Mucosa of rectum (tissue), 2 donors: ENCODE measurements at regions not wholly inside any gene's neighbourhood (a gene's known extent, or its start where the extent isn't known, plus 50 kb on each side); places are given as distances from the start of the nearest gene placed in this dataset.
"Not testable (repeated sequence)": the region's sequence is repeated elsewhere in the genome, so short reads cannot be mapped to it uniquely, and the experiment has no call there.

ENCODE experiments used
- H3K27ac ChIP-seq, 2 donors: one replicate each; pipeline ENCODE4 v1.7.0; 2013; ENCODE audit warnings: inconsistent platforms in 2 of 2, low read depth in 2 of 2, low read length in 2 of 2
- H3K27me3 ChIP-seq, 2 donors: one replicate each; pipeline ENCODE4 v1.7.0; 2013; ENCODE audit warnings: low read length in 2 of 2; ENCODE audit not compliant: control insufficient read depth in 2 of 2, insufficient read depth in 2 of 2
- H3K36me3 ChIP-seq, 2 donors: one replicate each; pipeline ENCODE4 v1.7.0; 2013; ENCODE audit warnings: low read length in 2 of 2; ENCODE audit not compliant: control insufficient read depth in 2 of 2, insufficient read depth in 2 of 2
- H3K4me1 ChIP-seq, 2 donors: one replicate each; pipeline ENCODE4 v1.7.0; 2013; ENCODE audit warnings: low read length in 2 of 2, mild to moderate bottlenecking in 1 of 2; ENCODE audit not compliant: control insufficient read depth in 2 of 2, insufficient read depth in 2 of 2
- H3K4me3 ChIP-seq, 2 donors: one replicate each; pipeline ENCODE4 v1.7.0; 2013; ENCODE audit warnings: low read length in 2 of 2
- H3K9ac ChIP-seq, 2 donors: one replicate each; pipeline ENCODE4 v1.7.0; 2013; ENCODE audit warnings: low read length in 2 of 2, low read depth in 1 of 2, mild to moderate bottlenecking in 1 of 2
- H3K9me3 ChIP-seq, 2 donors: one replicate each; pipeline ENCODE4 v1.7.0; 2013; ENCODE audit warnings: low read length in 2 of 2; ENCODE audit not compliant: control insufficient read depth in 2 of 2
- donor health status: healthy.
- donor health status: Normal muscosa, but diverticular disease.

DNA sequence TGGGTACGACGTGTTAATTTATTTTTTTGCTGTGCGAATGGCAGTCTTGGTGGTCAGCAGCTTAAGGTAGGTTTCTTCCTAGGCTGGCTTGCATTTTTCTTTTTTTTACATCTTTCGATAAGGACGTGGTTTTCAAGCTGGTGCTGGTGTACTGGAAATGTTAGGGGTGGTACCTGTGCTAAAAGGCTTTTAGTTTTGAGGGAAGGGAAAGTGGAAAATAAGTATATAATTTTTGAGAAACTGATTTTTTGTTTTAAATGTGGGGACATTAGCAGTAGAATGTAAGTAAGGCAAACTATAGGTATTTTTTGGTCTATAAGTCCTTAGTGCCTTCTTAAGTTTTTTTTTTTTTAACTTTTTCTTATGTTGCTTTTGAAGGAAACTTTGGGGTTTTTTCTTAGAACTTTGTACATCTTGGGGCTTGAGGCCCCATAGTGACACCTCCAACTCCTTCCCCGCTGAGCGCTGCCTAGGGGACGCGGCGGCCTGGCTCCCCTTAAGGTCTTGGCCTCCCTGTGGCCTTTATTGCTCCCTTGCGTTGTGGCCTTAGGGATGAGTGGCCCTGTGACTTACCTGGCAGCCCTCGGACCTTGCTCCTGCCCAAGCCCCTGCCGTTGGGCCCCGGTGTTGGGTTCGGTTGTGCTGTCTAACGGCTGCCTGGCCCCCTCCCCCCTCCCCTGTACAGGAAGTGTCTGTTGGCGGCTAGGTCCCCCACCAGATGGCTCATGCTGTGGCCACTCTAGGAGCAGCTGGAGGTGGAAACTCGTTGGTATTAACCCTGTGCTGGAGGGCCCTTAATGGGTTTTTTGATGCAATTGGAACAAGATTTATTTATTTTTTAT, 88.0 kb upstream of the RPRML start:
- Histone ChIP-seq H3K9ac (peak overlapping the region; percentile 82 to 87), H3K9me3 (no peaks in the 10 kb centered on the region), H3K4me1 (peaks cover 0 to 2% of the 10 kb centered on the region in 2 donors), H3K27me3 (no peaks in the 10 kb centered on the region), H3K36me3 (no peaks in the 10 kb centered on the region), H3K4me3 (peak overlapping the region; percentile 88 to 94), H3K27ac (peak overlapping the region; percentile 46 to 83)

DNA sequence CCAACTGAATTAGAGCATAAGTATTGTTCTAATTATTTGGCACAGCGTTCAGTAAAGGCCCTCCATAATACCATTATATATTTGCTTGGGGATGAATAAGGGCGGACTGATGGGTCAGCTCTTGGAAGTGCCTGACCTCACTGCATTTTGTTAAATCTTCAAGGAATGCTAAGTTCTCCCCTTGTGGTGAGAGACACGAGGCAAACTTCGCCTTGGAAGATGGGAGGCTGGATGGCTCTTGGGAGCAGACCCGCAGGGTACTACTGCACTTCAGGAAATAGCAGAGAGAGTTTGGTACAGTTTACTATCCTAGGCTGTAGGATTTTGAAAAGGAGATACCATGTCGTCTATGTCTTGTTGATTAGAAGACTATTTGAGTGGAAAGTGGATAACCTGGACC, 87.0 kb upstream of the RPRML start:
- Histone ChIP-seq H3K4me1 (peaks cover 0 to 2% of the 10 kb centered on the region in 2 donors), H3K27ac (no peak overlapping the region), H3K4me3 (no peak overlapping the region), H3K36me3 (no peaks in the 10 kb centered on the region), H3K9ac (no peak overlapping the region), H3K9me3 (no peaks in the 10 kb centered on the region), H3K27me3 (no peaks in the 10 kb centered on the region)

DNA sequence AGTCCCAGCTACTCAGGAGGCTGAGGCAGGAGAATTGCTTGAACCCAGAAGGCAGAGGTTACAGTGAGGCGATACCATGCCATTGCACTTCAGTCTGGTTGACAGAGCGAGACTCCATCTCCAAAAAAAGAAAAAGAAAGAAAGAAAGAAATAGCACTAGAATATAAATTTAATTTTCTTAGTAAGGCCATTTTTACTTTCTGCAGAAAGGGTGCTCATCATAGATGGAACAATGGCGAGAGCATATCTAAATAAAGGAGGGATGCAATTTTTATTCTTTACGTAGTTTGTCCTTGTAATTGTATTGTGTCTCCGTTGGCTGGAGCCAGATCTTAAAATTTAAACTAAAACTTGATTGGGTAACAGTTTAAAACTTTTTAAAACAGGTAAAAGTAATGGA, 85.6 kb upstream of the RPRML start:
- H3K9ac ChIP-seq: no peak overlapping the region
- no peaks in the 10 kb centered on the region for H3K36me3 ChIP-seq
- no peaks in the 10 kb centered on the region for H3K27me3 ChIP-seq
- H3K27ac ChIP-seq: no peak overlapping the region
- no peaks in the 10 kb centered on the region for H3K9me3 ChIP-seq
- H3K4me1 ChIP-seq: peaks cover 0 to 2% of the 10 kb centered on the region in 2 donors
- H3K4me3 ChIP-seq: no peak overlapping the region

DNA sequence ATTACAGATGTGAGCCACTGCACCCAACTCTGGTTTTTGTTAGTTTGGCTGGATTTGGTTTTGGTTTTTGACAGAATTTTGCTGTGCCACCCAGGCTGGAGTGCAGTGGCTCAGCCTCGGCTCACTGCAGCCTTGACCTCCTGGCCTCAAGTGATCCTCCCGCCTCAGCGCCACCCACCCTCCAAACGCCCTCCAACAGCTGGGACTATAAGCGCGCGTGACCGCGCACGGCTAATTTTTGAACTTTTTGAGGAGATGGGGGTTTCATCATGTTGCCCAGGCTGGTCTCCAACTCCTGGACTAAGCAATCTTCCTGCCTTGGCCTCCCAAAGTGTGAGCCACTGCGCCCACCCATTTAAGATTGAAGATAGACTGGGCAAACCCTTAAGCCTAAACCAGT, 84.4 kb upstream of the RPRML start:
- H3K4me1 ChIP-seq: peaks cover 0 to 2% of the 10 kb centered on the region in 2 donors
- H3K27ac ChIP-seq: no peak overlapping the region
- H3K36me3 ChIP-seq: no peaks in the 10 kb centered on the region
- no peaks in the 10 kb centered on the region for H3K27me3 ChIP-seq
- H3K9ac ChIP-seq: no peak overlapping the region
- no peaks in the 10 kb centered on the region for H3K9me3 ChIP-seq
- H3K4me3 ChIP-seq: no peak overlapping the region

DNA sequence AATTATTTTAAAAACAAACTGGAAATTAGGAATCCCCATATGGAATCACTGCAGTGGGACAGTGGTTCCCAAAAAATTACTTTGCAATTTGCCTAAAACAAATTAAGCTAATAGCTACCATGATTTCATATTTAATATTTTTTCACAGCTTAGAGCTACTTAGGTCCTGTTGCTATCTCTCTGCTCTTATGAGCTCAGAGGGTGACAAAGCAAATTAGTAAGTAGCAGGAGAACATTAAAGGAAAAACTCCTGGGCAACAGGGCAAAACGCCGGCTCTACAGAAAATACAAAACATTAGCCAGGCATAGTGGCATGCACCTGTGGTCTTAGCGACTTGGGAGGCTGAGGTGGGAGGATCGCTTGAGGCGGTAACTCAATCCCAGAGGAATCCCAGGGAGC, 83.8 kb upstream of the RPRML start:
- not testable (repeated sequence) for H3K27ac ChIP-seq, H3K9ac ChIP-seq, H3K4me3 ChIP-seq, H3K27me3 ChIP-seq, H3K4me1 ChIP-seq, H3K9me3 ChIP-seq, H3K36me3 ChIP-seq

GRCh38 chr17:47060005-47060404, 81.0 kb upstream of the RPRML start:
- H3K27me3 ChIP-seq, H3K9me3 ChIP-seq, H3K4me1 ChIP-seq, H3K27ac ChIP-seq, H3K4me3 ChIP-seq, H3K9ac ChIP-seq, H3K36me3 ChIP-seq: not testable (repeated sequence)

DNA sequence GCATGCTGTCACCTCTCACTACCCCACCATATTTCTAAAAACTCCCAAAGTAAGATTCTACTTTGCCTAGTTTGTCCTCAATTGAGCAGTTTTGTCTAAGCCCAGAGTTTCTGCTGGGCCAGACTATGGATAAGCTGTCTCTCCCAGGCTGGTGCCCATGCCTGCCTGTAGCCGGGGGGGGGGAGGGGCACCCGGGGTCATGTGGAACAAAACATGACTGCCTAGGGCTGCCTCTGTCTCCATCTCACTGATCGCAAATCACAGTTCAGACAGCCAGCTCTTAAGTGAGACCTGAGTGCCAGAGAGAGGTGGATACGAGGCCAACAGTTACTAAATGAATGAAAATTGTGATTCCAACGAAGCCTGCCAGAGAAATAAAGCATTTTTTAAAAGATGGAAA, 78.8 kb upstream of the RPRML start:
- no peak overlapping the region for H3K9ac ChIP-seq
- no peaks in the 10 kb centered on the region for H3K4me1 ChIP-seq
- H3K27me3 ChIP-seq: no peaks in the 10 kb centered on the region
- peaks cover 5 to 10% of the 10 kb centered on the region in 2 donors for H3K36me3 ChIP-seq
- no peak overlapping the region for H3K4me3 ChIP-seq
- no peak overlapping the region for H3K27ac ChIP-seq
- no peaks in the 10 kb centered on the region for H3K9me3 ChIP-seq

DNA sequence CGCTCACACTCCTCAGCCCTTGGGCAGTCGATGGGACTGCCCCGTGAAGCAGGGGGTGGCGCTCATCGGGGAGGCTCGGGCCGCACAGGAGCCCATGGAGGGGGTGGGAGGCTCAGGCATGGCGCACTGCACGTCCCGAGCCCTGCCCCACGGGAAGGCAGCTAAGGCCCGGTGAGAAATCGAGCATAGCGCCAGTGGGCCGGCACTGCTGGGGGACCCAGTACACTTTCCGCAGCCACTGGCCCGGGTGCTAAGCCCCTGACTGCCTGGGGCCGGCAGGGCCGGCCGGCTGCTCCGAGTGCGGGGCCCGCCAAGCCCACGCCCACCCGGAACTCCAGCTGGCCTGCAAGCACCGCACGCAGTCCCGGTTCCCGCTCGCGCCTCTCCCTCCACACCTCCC, 78.2 kb upstream of the RPRML start:
- H3K9me3 ChIP-seq, H3K4me3 ChIP-seq, H3K36me3 ChIP-seq, H3K9ac ChIP-seq, H3K27ac ChIP-seq, H3K27me3 ChIP-seq, H3K4me1 ChIP-seq: not testable (repeated sequence)

DNA sequence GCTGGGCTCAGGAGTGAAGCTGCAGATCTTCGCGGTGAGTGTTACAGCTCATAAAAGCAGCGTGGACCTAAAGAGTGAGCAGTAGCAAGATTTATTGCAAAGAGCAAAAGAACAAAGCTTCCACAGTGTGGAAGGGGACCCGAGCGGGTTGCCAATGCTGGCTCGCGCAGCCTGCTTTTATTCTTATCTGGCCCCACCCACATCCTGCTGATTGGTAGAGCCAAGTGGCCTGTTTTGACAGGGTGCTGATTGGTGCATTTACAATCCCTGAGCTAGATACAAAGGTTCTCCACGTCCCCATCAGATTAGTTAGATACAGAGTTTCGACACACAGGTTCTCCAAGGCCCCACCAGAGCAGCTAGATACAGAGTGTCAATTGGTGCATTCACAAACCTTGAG, 77.6 kb upstream of the RPRML start:
- H3K9me3 ChIP-seq, H3K9ac ChIP-seq, H3K4me3 ChIP-seq, H3K27me3 ChIP-seq, H3K36me3 ChIP-seq, H3K27ac ChIP-seq, H3K4me1 ChIP-seq: not testable (repeated sequence)
